ENCODE measurements at regions not wholly inside any gene's neighbourhood (a gene's known extent, or its start where the extent isn't known, plus 50 kb on each side); places are given as distances from the start of the nearest gene placed in this dataset.

- Histone ChIP-seq H3K9ac (ENCODE audit: low read depth, low read length) (no peak overlapping the region), H4K20me1 (ENCODE audit: insufficient read depth, low read length) (no peaks in the 10 kb centered on the region), H3K9me3 (ENCODE audit: insufficient read depth, low read length, severe bottlenecking) (no peaks in the 10 kb centered on the region), H3K4me3 (ENCODE audit: low read depth in 1 of 2, low read length in 2 of 2) (no peak overlapping the region), H3K27me3 (ENCODE audit: insufficient read depth, low read length, poor library complexity) (no peaks in the 10 kb centered on the region), H3K36me3 (ENCODE audit: insufficient read depth, low read length) (no peaks in the 10 kb centered on the region), H3K79me2 (ENCODE audit: insufficient read depth, low read length) (no peaks in the 10 kb centered on the region), H2AFZ (ENCODE audit: low read depth, low read length) (no peak overlapping the region), H3K27ac (ENCODE audit: low read length) (no peak overlapping the region), H3K4me2 (ENCODE audit: insufficient read depth, low read length) (no peak overlapping the region), H3K4me1 (ENCODE audit: insufficient read depth, low read length) (no peaks in the 10 kb centered on the region)
- TF ChIP-seq CTCF (IDR thresholded peaks at IDR 0.05; ENCODE audit: borderline replicate concordance, extremely low read depth, low read length, poor library complexity, severe bottlenecking): no peak
- DNase-seq (no peak), ATAC-seq (ENCODE audit: insufficient read depth, low read depth) (no peak)
Measured at GRCh38 chr10:29897999-29898716, 161.2 kb downstream of the JCAD start.

- no peak for DNase-seq
- TF ChIP-seq EZH2 (IDR thresholded peaks at IDR 0.05; ENCODE audit: borderline replicate concordance, low read depth, low read length, severe bottlenecking) (no peak), CTCF (IDR thresholded peaks at IDR 0.05; ENCODE audit: borderline replicate concordance, extremely low read depth, low read length, poor library complexity, severe bottlenecking) (no peak)
- Histone ChIP-seq H3K4me3 (ENCODE audit: low read depth in 1 of 2, low read length in 2 of 2) (no peak overlapping the region), H3K4me2 (ENCODE audit: insufficient read depth, low read length) (no peak overlapping the region), H3K79me2 (ENCODE audit: insufficient read depth, low read length) (no peaks in the 10 kb centered on the region), H3K9ac (ENCODE audit: low read depth, low read length) (no peak overlapping the region), H2AFZ (ENCODE audit: low read depth, low read length) (no peak overlapping the region), H4K20me1 (ENCODE audit: insufficient read depth, low read length) (no peaks in the 10 kb centered on the region), H3K27ac (ENCODE audit: low read length) (no peak overlapping the region), H3K4me1 (ENCODE audit: insufficient read depth, low read length) (no peaks in the 10 kb centered on the region), H3K27me3 (ENCODE audit: insufficient read depth, low read length, poor library complexity) (no peaks in the 10 kb centered on the region), H3K9me3 (ENCODE audit: insufficient read depth, low read length, severe bottlenecking) (no peaks in the 10 kb centered on the region), H3K36me3 (ENCODE audit: insufficient read depth, low read length) (no peaks in the 10 kb centered on the region)
- ATAC-seq (ENCODE audit: insufficient read depth, low read depth): no peak
Measured at GRCh38 chr10:29897430-29897829, 162.0 kb downstream of the JCAD start.

- Histone ChIP-seq H3K27me3 (ENCODE audit: insufficient read depth, low read length, poor library complexity) (no peaks in the 10 kb centered on the region), H4K20me1 (ENCODE audit: insufficient read depth, low read length) (no peaks in the 10 kb centered on the region), H3K4me3 (ENCODE audit: low read depth in 1 of 2, low read length in 2 of 2) (no peak overlapping the region), H3K36me3 (ENCODE audit: insufficient read depth, low read length) (no peaks in the 10 kb centered on the region), H3K79me2 (ENCODE audit: insufficient read depth, low read length) (no peaks in the 10 kb centered on the region), H3K27ac (ENCODE audit: low read length) (no peak overlapping the region), H3K4me1 (ENCODE audit: insufficient read depth, low read length) (no peaks in the 10 kb centered on the region), H3K9me3 (ENCODE audit: insufficient read depth, low read length, severe bottlenecking) (no peaks in the 10 kb centered on the region), H3K9ac (ENCODE audit: low read depth, low read length) (no peak overlapping the region), H2AFZ (ENCODE audit: low read depth, low read length) (no peak overlapping the region), H3K4me2 (ENCODE audit: insufficient read depth, low read length) (no peak overlapping the region)
- ATAC-seq (ENCODE audit: insufficient read depth, low read depth): no peak
- no peak for DNase-seq
- no peak for TF ChIP-seq EZH2 (IDR thresholded peaks at IDR 0.05; ENCODE audit: borderline replicate concordance, low read depth, low read length, severe bottlenecking)
- TF ChIP-seq CTCF (IDR thresholded peaks at IDR 0.05; ENCODE audit: borderline replicate concordance, extremely low read depth, low read length, poor library complexity, severe bottlenecking): no peak
Measured at GRCh38 chr10:29896053-29896452, 163.3 kb downstream of the JCAD start.

All from DND-41 (cell line).